ENCODE measurements at regions not wholly inside any gene's neighbourhood (a gene's known extent, or its start where the extent isn't known, plus 50 kb on each side); places are given as distances from the start of the nearest gene placed in this dataset.

GRCh38 chr7:81833401-81833800, 63.6 kb upstream of the HGF start:
- H3K4me3 ChIP-seq: no peak overlapping the region
- no peaks in the 10 kb centered on the region for H3K4me1 ChIP-seq (ENCODE audit: control insufficient read depth, insufficient read depth, low read length)
- DNase-seq (ENCODE audit: low read depth, low spot score): no peak
- ChIA-PET SMC1A (ENCODE audit: uncharacterized antibody, unreplicated experiment) (no interaction called here), RAD21 (ENCODE audit: unreplicated experiment) (no interaction called here), CTCF (interaction anchor here (0.9 to 1.7 kb wide), 2 partner anchors 10 to 12 kb away, joined by 3 to 5 read pairs; no protein-coding TSS in a partner anchor), POLR2A (no interaction called here)
- H3K27ac ChIP-seq (ENCODE audit: control insufficient read depth, insufficient read depth): no peak overlapping the region
- TF ChIP-seq RAD21 (IDR thresholded peaks at IDR 0.05; ENCODE audit: insufficient read depth, low read depth, low read length): no peak
- TF ChIP-seq POLR2A (IDR thresholded peaks at IDR 0.05; ENCODE audit: low read depth, low read length): no peak
- no peak for TF ChIP-seq RCOR1 (conservative IDR thresholded peaks at IDR 0.05; ENCODE audit: low read depth, low read length)
- no peak for TF ChIP-seq ZNF274 (IDR thresholded peaks at IDR 0.05; ENCODE audit: insufficient read depth, insufficient read length)
- no peak for TF ChIP-seq JUNB (IDR thresholded peaks at IDR 0.05)
- no peak for TF ChIP-seq RELA (IDR thresholded peaks at IDR 0.05; ENCODE audit: borderline replicate concordance, partially characterized antibody)
- TF ChIP-seq ZNF24 (IDR thresholded peaks at IDR 0.05): no peak
- no peak for TF ChIP-seq HDAC2 (IDR thresholded peaks at IDR 0.05)
- no peak for TF ChIP-seq CREM (IDR thresholded peaks at IDR 0.05; ENCODE audit: low read depth)
- TF ChIP-seq SMC3 (IDR thresholded peaks at IDR 0.05; ENCODE audit: borderline replicate concordance, low read length): no peak
- TF ChIP-seq, protein P1, sequence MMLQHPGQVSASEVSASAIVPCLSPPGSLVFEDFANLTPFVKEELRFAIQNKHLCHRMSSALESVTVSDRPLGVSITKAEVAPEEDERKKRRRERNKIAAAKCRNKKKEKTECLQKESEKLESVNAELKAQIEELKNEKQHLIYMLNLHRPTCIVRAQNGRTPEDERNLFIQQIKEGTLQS (IDR thresholded peaks at IDR 0.05; ENCODE audit: borderline replicate concordance, extremely low read depth, low read depth, low read length): no peak
- no peak for TF ChIP-seq IRF3 (IDR thresholded peaks at IDR 0.05)
- TF ChIP-seq WRNIP1 (IDR thresholded peaks at IDR 0.05; ENCODE audit: borderline replicate concordance, low read depth, low read length): no peak
- TF ChIP-seq MXI1 (IDR thresholded peaks at IDR 0.05; ENCODE audit: low read depth, low read length): no peak
- no peak for TF ChIP-seq CEBPB (IDR thresholded peaks at IDR 0.05; ENCODE audit: borderline replicate concordance in 1 of 2, low read depth in 2 of 2, low read length in 2 of 2)
- TF ChIP-seq, protein P2, sequence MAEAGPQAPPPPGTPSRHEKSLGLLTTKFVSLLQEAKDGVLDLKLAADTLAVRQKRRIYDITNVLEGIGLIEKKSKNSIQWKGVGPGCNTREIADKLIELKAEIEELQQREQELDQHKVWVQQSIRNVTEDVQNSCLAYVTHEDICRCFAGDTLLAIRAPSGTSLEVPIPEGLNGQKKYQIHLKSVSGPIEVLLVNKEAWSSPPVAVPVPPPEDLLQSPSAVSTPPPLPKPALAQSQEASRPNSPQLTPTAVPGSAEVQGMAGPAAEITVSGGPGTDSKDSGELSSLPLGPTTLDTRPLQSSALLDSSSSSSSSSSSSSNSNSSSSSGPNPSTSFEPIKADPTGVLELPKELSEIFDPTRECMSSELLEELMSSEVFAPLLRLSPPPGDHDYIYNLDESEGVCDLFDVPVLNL (IDR thresholded peaks at IDR 0.05; ENCODE audit: low read depth, low read length): no peak
- no peak overlapping the region for H3K4me2 ChIP-seq (ENCODE audit: control insufficient read depth, insufficient read depth)
- no peaks in the 10 kb centered on the region for H3K79me2 ChIP-seq (ENCODE audit: control insufficient read depth, insufficient read depth, low read length)
- no peak for ATAC-seq
- H4K20me1 ChIP-seq (ENCODE audit: control insufficient read depth, insufficient read depth): no peaks in the 10 kb centered on the region
- H3K9ac ChIP-seq (ENCODE audit: control insufficient read depth, insufficient read depth, low read length): no peak overlapping the region
- no peaks in the 10 kb centered on the region for H3K27me3 ChIP-seq (replicated peaks in 1 of 2; ENCODE audit: control insufficient read depth in 2 of 2, insufficient read depth in 2 of 2, low read length in 1 of 2)
- no peak overlapping the region for H2AFZ ChIP-seq (ENCODE audit: control insufficient read depth, low read depth, low read length)
- intact Hi-C loops (cut with micrococcal nuclease; ENCODE audit: unreplicated experiment): no loop called here
- BruUV-seq (replicated peaks): no TSS peak
- peaks cover 5% of the 10 kb centered on the region; the same call in 2 of the 3 replicates for H3K9me3 ChIP-seq (replicated peaks; ENCODE audit: control insufficient read depth, insufficient read depth, low read length)
- in situ Hi-C loops (cut with MboI): no loop called here
- no peaks in the 10 kb centered on the region for H3K36me3 ChIP-seq (ENCODE audit: control insufficient read depth in 2 of 2, insufficient read depth in 2 of 2, low read length in 1 of 2)
- no peak for FAIRE-seq

Measured in GM12878 (cell line).